ENCODE measurements at regions not wholly inside any gene's neighbourhood (a gene's known extent, or its start where the extent isn't known, plus 50 kb on each side); places are given as distances from the start of the nearest gene placed in this dataset.
"Not testable (repeated sequence)": the region's sequence is repeated elsewhere in the genome, so short reads cannot be mapped to it uniquely, and the experiment has no call there.

DNA sequence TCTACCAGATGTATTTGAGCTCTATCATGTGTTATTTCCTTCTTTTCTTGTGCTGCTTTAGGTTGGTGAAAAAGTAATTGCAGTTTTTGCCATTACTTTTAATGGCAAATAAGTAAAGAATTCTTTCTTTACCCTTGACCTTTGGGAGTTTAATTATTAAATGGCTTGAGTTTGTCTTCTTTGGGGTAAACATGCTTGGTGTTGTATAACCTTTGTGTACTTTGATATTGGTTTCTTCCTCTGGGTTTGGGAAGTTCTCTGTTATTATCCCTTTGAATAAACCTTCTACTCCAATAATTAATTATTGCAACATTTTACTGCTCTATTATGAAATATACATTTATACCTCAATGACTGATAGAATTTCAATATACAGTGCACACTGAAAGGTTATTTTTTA lies 709.4 kb downstream of the PCDH17 start:
- DNase-seq (ENCODE audit: extremely low spot score), result no peak
- ChIA-PET POLR2A (no interaction called here), CTCF (no interaction called here)
- TF ChIP-seq, protein P1, sequence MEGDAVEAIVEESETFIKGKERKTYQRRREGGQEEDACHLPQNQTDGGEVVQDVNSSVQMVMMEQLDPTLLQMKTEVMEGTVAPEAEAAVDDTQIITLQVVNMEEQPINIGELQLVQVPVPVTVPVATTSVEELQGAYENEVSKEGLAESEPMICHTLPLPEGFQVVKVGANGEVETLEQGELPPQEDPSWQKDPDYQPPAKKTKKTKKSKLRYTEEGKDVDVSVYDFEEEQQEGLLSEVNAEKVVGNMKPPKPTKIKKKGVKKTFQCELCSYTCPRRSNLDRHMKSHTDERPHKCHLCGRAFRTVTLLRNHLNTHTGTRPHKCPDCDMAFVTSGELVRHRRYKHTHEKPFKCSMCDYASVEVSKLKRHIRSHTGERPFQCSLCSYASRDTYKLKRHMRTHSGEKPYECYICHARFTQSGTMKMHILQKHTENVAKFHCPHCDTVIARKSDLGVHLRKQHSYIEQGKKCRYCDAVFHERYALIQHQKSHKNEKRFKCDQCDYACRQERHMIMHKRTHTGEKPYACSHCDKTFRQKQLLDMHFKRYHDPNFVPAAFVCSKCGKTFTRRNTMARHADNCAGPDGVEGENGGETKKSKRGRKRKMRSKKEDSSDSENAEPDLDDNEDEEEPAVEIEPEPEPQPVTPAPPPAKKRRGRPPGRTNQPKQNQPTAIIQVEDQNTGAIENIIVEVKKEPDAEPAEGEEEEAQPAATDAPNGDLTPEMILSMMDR (IDR thresholded peaks at IDR 0.05; ENCODE audit: control extremely low read depth, extremely low read depth, low read depth, missing control alignments), result no peak

DNA sequence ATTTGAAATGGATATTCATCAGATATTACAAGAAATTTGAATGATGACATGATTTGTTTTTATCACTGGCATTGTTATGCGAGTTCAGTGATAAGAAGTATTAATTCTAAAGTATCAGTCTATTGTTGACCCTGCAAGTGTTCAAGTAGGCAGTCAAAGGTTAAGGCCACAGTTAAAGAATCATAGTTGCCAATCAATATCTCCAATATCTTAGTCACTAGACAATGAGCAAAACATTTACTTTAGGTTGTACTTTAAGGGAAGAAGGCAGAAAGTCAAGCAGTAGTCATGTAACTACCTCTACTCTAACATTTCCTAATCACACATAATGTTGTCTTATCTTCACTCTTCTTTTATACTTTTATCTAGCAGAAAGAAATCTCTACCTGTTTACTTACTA lies 709.8 kb downstream of the PCDH17 start:
- POLR2A ChIA-PET, result no interaction called here
- CTCF ChIA-PET, result no interaction called here
- DNase-seq (ENCODE audit: extremely low spot score), result no peak
- TF ChIP-seq, protein P1 (IDR thresholded peaks at IDR 0.05; ENCODE audit: control extremely low read depth, extremely low read depth, low read depth, missing control alignments), result no peak

DNA sequence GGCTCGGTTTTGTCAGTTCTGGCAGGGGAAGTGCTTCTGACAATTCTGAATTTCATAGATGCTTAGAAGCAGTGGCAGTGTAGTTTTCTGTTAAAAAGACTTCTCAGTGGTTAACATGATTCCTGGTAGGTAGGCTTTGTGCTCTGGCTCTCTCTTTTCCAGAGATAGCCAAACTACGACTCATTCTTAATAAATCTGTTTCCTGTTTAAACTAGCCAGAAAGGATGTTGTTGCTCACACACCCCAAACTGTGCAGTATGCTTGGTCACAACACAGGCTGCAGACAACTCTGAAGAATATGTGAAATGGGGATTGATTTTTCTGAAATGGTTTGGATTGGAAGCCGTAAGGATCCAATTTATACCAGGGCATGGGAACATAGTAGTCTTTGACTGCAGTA lies 711.5 kb downstream of the PCDH17 start:
- ChIA-PET CTCF (interaction anchor here (0.9 to 1.2 kb wide), 2 partner anchors 13 to 49 kb away, joined by 3 read pairs; no protein-coding TSS in a partner anchor), POLR2A (no interaction called here)
- no peak for DNase-seq (ENCODE audit: extremely low spot score)
- TF ChIP-seq, protein P1 (IDR thresholded peaks at IDR 0.05; ENCODE audit: control extremely low read depth, extremely low read depth, low read depth, missing control alignments), result no peak

DNA sequence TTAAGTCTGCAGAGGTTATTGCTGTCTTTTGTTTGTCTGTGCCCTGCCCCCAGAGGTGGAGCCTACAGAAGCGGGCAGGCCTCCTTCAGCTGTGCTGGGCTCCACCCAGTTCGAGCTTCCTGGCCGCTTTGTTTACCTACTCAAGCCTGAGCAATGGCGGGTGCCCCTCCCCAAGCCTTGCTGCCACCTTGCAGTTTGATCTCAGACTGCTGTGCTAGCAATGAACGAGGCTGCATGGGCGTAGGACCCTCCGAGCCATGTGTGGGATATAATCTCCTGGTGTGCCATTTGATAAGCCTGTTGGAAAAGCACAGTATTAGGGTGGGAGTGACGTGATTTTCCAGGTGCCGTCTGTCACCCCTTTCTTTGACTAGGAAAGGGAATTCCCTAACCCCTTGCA lies 720.6 kb downstream of the PCDH17 start:
- POLR2A ChIA-PET; DNase-seq (ENCODE audit: extremely low spot score); CTCF ChIA-PET: not testable (repeated sequence)

DNA sequence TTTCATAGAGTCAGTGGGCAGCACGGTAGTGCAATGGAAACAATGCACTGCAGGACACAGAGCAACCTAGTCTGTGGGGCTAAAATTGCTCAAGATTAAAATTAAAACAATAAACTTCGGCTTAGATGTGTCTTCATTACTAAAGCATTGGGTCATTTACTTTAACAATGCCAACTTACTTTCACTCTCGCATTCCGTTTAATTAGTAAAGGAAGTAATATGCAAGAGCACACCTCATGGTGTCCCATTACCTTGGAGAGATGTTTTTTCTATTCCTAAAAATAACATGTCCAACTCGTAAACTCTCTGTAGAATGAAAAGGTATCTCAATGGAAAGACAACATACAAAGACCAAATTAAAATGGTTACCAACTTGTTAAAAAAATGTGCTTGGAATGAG lies 738.4 kb downstream of the PCDH17 start:
- DNase-seq (ENCODE audit: extremely low spot score), result no peak
- POLR2A ChIA-PET, result no interaction called here
- TF ChIP-seq, protein P1 (IDR thresholded peaks at IDR 0.05; ENCODE audit: control extremely low read depth, extremely low read depth, low read depth, missing control alignments), result no peak
- CTCF ChIA-PET, result no interaction called here

DNA sequence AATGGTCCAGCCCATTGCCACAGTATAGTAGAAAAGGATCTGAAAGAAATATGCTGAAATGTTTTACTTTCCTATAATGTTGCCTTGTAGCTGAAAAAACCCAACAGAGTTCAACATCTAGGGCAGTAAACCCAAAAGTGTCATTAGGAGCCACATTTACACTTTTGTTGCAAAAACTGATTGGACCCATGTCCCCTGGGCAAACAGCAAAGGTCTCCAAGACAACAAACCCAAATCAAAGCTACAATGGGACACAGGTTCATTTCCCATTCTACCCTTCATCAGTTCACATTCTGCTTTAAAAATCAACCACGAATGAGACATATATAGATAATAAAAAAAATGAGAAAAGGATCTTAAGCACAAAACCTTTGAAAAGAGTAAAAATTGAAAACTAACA lies 744.8 kb downstream of the PCDH17 start:
- TF ChIP-seq, protein P1 (IDR thresholded peaks at IDR 0.05; ENCODE audit: control extremely low read depth, extremely low read depth, low read depth, missing control alignments), result no peak
- no peak for DNase-seq (ENCODE audit: extremely low spot score)
- POLR2A ChIA-PET, result no interaction called here
- CTCF ChIA-PET, result no interaction called here

DNA sequence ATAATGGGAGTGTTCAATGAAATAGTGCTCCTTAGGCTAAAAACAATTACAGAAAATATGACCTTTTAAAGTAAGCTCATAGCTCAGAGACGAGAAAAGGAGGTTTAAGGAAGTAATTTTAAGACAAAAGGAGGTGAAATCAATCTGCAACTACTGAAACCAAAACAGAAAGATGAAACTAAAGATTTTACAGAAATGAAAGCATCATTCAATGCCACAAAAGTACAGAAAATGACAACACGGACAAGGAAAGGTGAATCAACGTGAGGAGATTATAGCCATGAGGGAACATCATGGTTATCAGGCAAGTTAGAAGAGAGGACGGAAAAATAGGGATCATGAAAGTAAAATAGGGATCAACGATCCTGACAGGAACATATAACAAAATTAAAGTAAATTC lies 745.2 kb downstream of the PCDH17 start:
- POLR2A ChIA-PET, result no interaction called here
- peak; percentile 4 for DNase-seq (ENCODE audit: extremely low spot score)
- CTCF ChIA-PET, result no interaction called here
- TF ChIP-seq, protein P1 (IDR thresholded peaks at IDR 0.05; ENCODE audit: control extremely low read depth, extremely low read depth, low read depth, missing control alignments), result no peak
